ENCODE measurements at regions not wholly inside any gene's neighbourhood (a gene's known extent, or its start where the extent isn't known, plus 50 kb on each side); places are given as distances from the start of the nearest gene placed in this dataset.

GRCh38 chr11:19315511-19315910, 74.8 kb upstream of the E2F8 start:
- H3K9me3 ChIP-seq (ENCODE audit: low read length), result no peaks in the 10 kb centered on the region
- H3K27me3 ChIP-seq (ENCODE audit: insufficient read depth, low read depth, low read length), result no peaks in the 10 kb centered on the region
- TF ChIP-seq TAF1 (IDR thresholded peaks at IDR 0.05; ENCODE audit: low read depth) (no peak), EP300 (conservative IDR thresholded peaks at IDR 0.05; ENCODE audit: poor library complexity, severe bottlenecking) (no peak), MXI1 (conservative IDR thresholded peaks at IDR 0.05; ENCODE audit: poor library complexity, severe bottlenecking) (no peak), REST (IDR thresholded peaks at IDR 0.05; ENCODE audit: borderline replicate concordance) (no peak), SMC3 (conservative IDR thresholded peaks at IDR 0.05; ENCODE audit: poor library complexity) (no peak), EZH2 (IDR thresholded peaks at IDR 0.05; ENCODE audit: borderline replicate concordance, insufficient read depth, low read length, poor library complexity, severe bottlenecking) (no peak), RAD21 (conservative IDR thresholded peaks at IDR 0.05) (no peak)
- TF ChIP-seq, protein P1, sequence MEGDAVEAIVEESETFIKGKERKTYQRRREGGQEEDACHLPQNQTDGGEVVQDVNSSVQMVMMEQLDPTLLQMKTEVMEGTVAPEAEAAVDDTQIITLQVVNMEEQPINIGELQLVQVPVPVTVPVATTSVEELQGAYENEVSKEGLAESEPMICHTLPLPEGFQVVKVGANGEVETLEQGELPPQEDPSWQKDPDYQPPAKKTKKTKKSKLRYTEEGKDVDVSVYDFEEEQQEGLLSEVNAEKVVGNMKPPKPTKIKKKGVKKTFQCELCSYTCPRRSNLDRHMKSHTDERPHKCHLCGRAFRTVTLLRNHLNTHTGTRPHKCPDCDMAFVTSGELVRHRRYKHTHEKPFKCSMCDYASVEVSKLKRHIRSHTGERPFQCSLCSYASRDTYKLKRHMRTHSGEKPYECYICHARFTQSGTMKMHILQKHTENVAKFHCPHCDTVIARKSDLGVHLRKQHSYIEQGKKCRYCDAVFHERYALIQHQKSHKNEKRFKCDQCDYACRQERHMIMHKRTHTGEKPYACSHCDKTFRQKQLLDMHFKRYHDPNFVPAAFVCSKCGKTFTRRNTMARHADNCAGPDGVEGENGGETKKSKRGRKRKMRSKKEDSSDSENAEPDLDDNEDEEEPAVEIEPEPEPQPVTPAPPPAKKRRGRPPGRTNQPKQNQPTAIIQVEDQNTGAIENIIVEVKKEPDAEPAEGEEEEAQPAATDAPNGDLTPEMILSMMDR (IDR thresholded peaks at IDR 0.05; ENCODE audit: poor library complexity, severe bottlenecking), result no peak
- H3K9ac ChIP-seq (ENCODE audit: low read length), result no peak overlapping the region
- no peaks in the 10 kb centered on the region for H3K79me2 ChIP-seq (replicated peaks; ENCODE audit: insufficient read depth, low read length)
- no peaks in the 10 kb centered on the region for H3K9me2 ChIP-seq (ENCODE audit: insufficient read depth, low read length)
- no peaks in the 10 kb centered on the region for H3F3A ChIP-seq (ENCODE audit: insufficient read depth, low read length, poor library complexity, severe bottlenecking)
- H2AFZ ChIP-seq (ENCODE audit: low read depth, low read length), result no peak overlapping the region
- no peaks in the 10 kb centered on the region for H4K20me1 ChIP-seq (ENCODE audit: insufficient read depth)
- H3K36me3 ChIP-seq (ENCODE audit: insufficient read depth, low read length), result no peaks in the 10 kb centered on the region
- no peak overlapping the region for H3K4me2 ChIP-seq (ENCODE audit: low read length)
- no peak overlapping the region for H3K4me3 ChIP-seq (ENCODE audit: low read length)
- H3K27ac ChIP-seq (ENCODE audit: low read length), result no peak overlapping the region

GRCh38 chr11:19313140-19313539, 72.4 kb upstream of the E2F8 start:
- Histone ChIP-seq H3F3A (ENCODE audit: insufficient read depth, low read length, poor library complexity, severe bottlenecking) (no peaks in the 10 kb centered on the region), H3K4me2 (ENCODE audit: low read length) (no peak overlapping the region), H3K4me3 (ENCODE audit: low read length) (no peak overlapping the region), H3K79me2 (replicated peaks; ENCODE audit: insufficient read depth, low read length) (no peaks in the 10 kb centered on the region), H2AFZ (ENCODE audit: low read depth, low read length) (no peak overlapping the region), H3K9me2 (ENCODE audit: insufficient read depth, low read length) (no peaks in the 10 kb centered on the region), H3K36me3 (ENCODE audit: insufficient read depth, low read length) (no peaks in the 10 kb centered on the region), H4K20me1 (ENCODE audit: insufficient read depth) (no peaks in the 10 kb centered on the region), H3K27ac (ENCODE audit: low read length) (no peak overlapping the region), H3K27me3 (ENCODE audit: insufficient read depth, low read depth, low read length) (no peaks in the 10 kb centered on the region), H3K9me3 (ENCODE audit: low read length) (no peaks in the 10 kb centered on the region), H3K9ac (ENCODE audit: low read length) (no peak overlapping the region)
- TF ChIP-seq MXI1 (conservative IDR thresholded peaks at IDR 0.05; ENCODE audit: poor library complexity, severe bottlenecking), result no peak

Measured in neural cell (in vitro differentiated cells).